Chondrocyte (in vitro differentiated cells): ENCODE measurements at regions not wholly inside any gene's neighbourhood (a gene's known extent, or its start where the extent isn't known, plus 50 kb on each side); places are given as distances from the start of the nearest gene placed in this dataset.

Experiments used
- DNase-seq: peaks from one replicate; pipeline ENCODE4 v3.0.0; 2021; ENCODE audit warnings: mixed read lengths, low spot score
- H3K27ac Mint-ChIP-seq: one replicate; pipeline ENCODE4 v1.8.0; 2021; ENCODE audit warnings: mild to moderate bottlenecking, moderate library complexity, mixed read lengths; ENCODE audit not compliant: unreplicated experiment
- H3K27me3 Mint-ChIP-seq: 2 replicates; pipeline ENCODE4 v1.8.0; 2021; ENCODE audit warnings: low read depth, mixed read lengths
- H3K36me3 Mint-ChIP-seq: 2 replicates; pipeline ENCODE4 v1.8.0; 2021; ENCODE audit warnings: low read depth, mixed read lengths
- H3K4me1 Mint-ChIP-seq: 2 replicates; pipeline ENCODE4 v1.8.0; 2021; ENCODE audit warnings: low read depth, mild to moderate bottlenecking, mixed read lengths
- H3K4me3 Mint-ChIP-seq: one replicate; pipeline ENCODE4 v1.8.0; 2021; ENCODE audit warnings: mild to moderate bottlenecking, moderate library complexity, mixed read lengths; ENCODE audit not compliant: unreplicated experiment
- H3K9me3 Mint-ChIP-seq: 2 replicates; pipeline ENCODE4 v1.8.0; 2021; ENCODE audit warnings: low read depth, mixed read lengths
- CTCF ChIP-seq: fragments of 200-600 bp; sonication (generic); IDR thresholded peaks from 2 replicates; pipeline ENCODE4 v1.5.0; 2021; ENCODE audit warnings: antibody characterized with exemption, mild to moderate bottlenecking, moderate library complexity

GRCh38 chr1:101388904-101389546 is 152.2 kb downstream of the S1PR1 start:
- H3K36me3 Mint-ChIP-seq = no peaks in the 10 kb centered on the region
- no peaks in the 10 kb centered on the region for H3K27me3 Mint-ChIP-seq
- no peaks in the 10 kb centered on the region for H3K4me1 Mint-ChIP-seq
- peaks cover 5% of the 10 kb centered on the region for H3K9me3 Mint-ChIP-seq
- H3K4me3 Mint-ChIP-seq = no peak overlapping the region
- no peak for TF ChIP-seq CTCF
- DNase-seq = no peak
- no peak overlapping the region for H3K27ac Mint-ChIP-seq

GRCh38 chr1:101389547-101389929 is 152.7 kb downstream of the S1PR1 start:
- Mint-ChIP-seq H3K4me3 (no peak overlapping the region), H3K9me3 (peaks cover 5% of the 10 kb centered on the region), H3K36me3 (no peaks in the 10 kb centered on the region), H3K4me1 (no peaks in the 10 kb centered on the region), H3K27me3 (no peaks in the 10 kb centered on the region), H3K27ac (no peak overlapping the region)
- no peak for DNase-seq
- TF ChIP-seq CTCF = no peak

GRCh38 chr1:101392552-101392951 is 155.7 kb downstream of the S1PR1 start:
- Mint-ChIP-seq H3K36me3 (no peaks in the 10 kb centered on the region), H3K4me1 (no peaks in the 10 kb centered on the region), H3K4me3 (no peak overlapping the region), H3K27me3 (no peaks in the 10 kb centered on the region), H3K9me3 (peaks cover 5% of the 10 kb centered on the region), H3K27ac (no peak overlapping the region)
- DNase-seq = no peak
- no peak for TF ChIP-seq CTCF

GRCh38 chr1:101394041-101394440 is 157.2 kb downstream of the S1PR1 start:
- DNase-seq = no peak
- Mint-ChIP-seq H3K4me1 (no peaks in the 10 kb centered on the region), H3K27ac (no peak overlapping the region), H3K4me3 (no peak overlapping the region), H3K36me3 (no peaks in the 10 kb centered on the region), H3K27me3 (peaks cover 2% of the 10 kb centered on the region), H3K9me3 (no peaks in the 10 kb centered on the region)
- TF ChIP-seq CTCF = no peak

- DNase-seq = no peak
- Mint-ChIP-seq H3K4me1 (no peaks in the 10 kb centered on the region), H3K4me3 (no peak overlapping the region)
Measured at GRCh38 chr1:101399222-101399621, 162.4 kb downstream of the S1PR1 start.

More at GRCh38 chr1:101399222-101399621, 162.4 kb downstream of the S1PR1 start:
- peaks cover 2% of the 10 kb centered on the region for H3K27me3 Mint-ChIP-seq
- no peak overlapping the region for H3K27ac Mint-ChIP-seq
- no peaks in the 10 kb centered on the region for H3K9me3 Mint-ChIP-seq
- no peaks in the 10 kb centered on the region for H3K36me3 Mint-ChIP-seq
- no peak for TF ChIP-seq CTCF
